Vagina (tissue), 2 donors: ENCODE measurements at regions not wholly inside any gene's neighbourhood (a gene's known extent, or its start where the extent isn't known, plus 50 kb on each side); places are given as distances from the start of the nearest gene placed in this dataset.

Experiments
- POLR2A ChIP-seq, 2 donors: fragments of 450-650 bp; IDR thresholded peaks; one replicate each; pipeline ENCODE4 v1.6.1; 2017; ENCODE audit warnings: antibody characterized with exemption in 2 of 2, mild to moderate bottlenecking in 2 of 2, moderate library complexity in 2 of 2
- POLR2AphosphoS5 ChIP-seq, 2 donors: sonication (generic); formaldehyde crosslinking; IDR thresholded peaks; one replicate each; pipeline ENCODE4 v1.9.0; 2017; ENCODE audit warnings: antibody characterized with exemption in 2 of 2, mild to moderate bottlenecking in 2 of 2, low read depth in 1 of 2; ENCODE audit not compliant: insufficient read depth in 1 of 2
- TF ChIP-seq, protein P1 (sequence below), 3 experiments: fragments of 450-650 bp in 2 of 3; fragments of 200-600 bp in 1 of 3; sonication (generic) in 1 of 3; IDR thresholded peaks; one replicate each; pipeline ENCODE4 v1.5.1; 2017 to 2019; ENCODE audit warnings: antibody characterized with exemption in 3 of 3, mild to moderate bottlenecking in 2 of 3, moderate library complexity in 2 of 3

DNA sequence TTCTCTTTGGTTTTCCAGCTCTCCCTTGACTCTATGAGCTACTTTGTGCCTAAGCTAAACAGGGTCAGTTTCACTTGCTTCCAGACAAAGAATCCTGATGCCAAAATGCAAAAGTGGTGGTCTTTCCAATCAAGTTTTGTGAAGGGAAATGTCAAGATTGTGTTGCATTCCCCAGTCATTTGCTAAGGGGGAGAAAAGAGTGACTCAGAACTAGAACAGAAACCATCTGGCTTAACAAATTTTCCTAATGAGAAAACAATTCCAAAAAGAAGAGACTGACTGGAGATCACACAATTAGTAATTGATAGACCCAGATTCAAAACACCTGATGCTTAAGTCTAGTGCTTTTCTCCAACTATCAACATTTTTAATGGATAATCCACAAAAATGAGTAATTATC, 235.1 kb upstream of the DIO2 start:
- TF ChIP-seq, protein P1, sequence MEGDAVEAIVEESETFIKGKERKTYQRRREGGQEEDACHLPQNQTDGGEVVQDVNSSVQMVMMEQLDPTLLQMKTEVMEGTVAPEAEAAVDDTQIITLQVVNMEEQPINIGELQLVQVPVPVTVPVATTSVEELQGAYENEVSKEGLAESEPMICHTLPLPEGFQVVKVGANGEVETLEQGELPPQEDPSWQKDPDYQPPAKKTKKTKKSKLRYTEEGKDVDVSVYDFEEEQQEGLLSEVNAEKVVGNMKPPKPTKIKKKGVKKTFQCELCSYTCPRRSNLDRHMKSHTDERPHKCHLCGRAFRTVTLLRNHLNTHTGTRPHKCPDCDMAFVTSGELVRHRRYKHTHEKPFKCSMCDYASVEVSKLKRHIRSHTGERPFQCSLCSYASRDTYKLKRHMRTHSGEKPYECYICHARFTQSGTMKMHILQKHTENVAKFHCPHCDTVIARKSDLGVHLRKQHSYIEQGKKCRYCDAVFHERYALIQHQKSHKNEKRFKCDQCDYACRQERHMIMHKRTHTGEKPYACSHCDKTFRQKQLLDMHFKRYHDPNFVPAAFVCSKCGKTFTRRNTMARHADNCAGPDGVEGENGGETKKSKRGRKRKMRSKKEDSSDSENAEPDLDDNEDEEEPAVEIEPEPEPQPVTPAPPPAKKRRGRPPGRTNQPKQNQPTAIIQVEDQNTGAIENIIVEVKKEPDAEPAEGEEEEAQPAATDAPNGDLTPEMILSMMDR (IDR thresholded peaks at IDR 0.05): no peak
- TF ChIP-seq POLR2AphosphoS5 (IDR thresholded peaks at IDR 0.05; ENCODE audit: insufficient read depth in 1 of 2, low read depth in 1 of 2) (no peak), POLR2A (IDR thresholded peaks at IDR 0.05) (no peak)
